Kidney epithelial cell (primary cell): ENCODE measurements at regions not wholly inside any gene's neighbourhood (a gene's known extent, or its start where the extent isn't known, plus 50 kb on each side); places are given as distances from the start of the nearest gene placed in this dataset.

Experiments
- DNase-seq: peaks from one replicate; pipeline ENCODE4 v3.0.0-alpha.2; 2010; ENCODE audit warnings: low read depth
- H3K27me3 ChIP-seq: 2 replicates; pipeline ENCODE4 v1.6.0; 2011; ENCODE audit warnings: low read length; ENCODE audit not compliant: control insufficient read depth, insufficient read depth
- H3K36me3 ChIP-seq: 2 replicates; pipeline ENCODE4 v1.5.1; 2011; ENCODE audit warnings: low read length; ENCODE audit not compliant: control insufficient read depth, insufficient read depth
- H3K4me3 ChIP-seq: 2 replicates; pipeline ENCODE4 v1.5.1; 2011; ENCODE audit warnings: low read depth, mild to moderate bottlenecking, control low read depth, low read length
- CTCF ChIP-seq: IDR thresholded peaks from 2 replicates; pipeline ENCODE4 v1.5.1; 2011; ENCODE audit warnings: mild to moderate bottlenecking, moderate library complexity, low read length, control low read depth, inconsistent platforms; ENCODE audit not compliant: insufficient read depth, poor library complexity, severe bottlenecking

GRCh38 chr3:29077356-29077755 lies 203.5 kb upstream of the RBMS3 start:
- Histone ChIP-seq H3K36me3 (no peaks in the 10 kb centered on the region), H3K4me3 (no peak overlapping the region), H3K27me3 (no peaks in the 10 kb centered on the region)
- DNase-seq, result no peak
- no peak for TF ChIP-seq CTCF

- H3K4me3 ChIP-seq, result no peak overlapping the region
- no peak for TF ChIP-seq CTCF
- no peaks in the 10 kb centered on the region for H3K27me3 ChIP-seq
- no peaks in the 10 kb centered on the region for H3K36me3 ChIP-seq
- no peak for DNase-seq
Observed at GRCh38 chr3:29079358-29079757, 201.5 kb upstream of the RBMS3 start.

GRCh38 chr3:29080967-29081366 lies 199.9 kb upstream of the RBMS3 start:
- DNase-seq, result no peak
- Histone ChIP-seq H3K4me3 (no peak overlapping the region), H3K36me3 (no peaks in the 10 kb centered on the region), H3K27me3 (no peaks in the 10 kb centered on the region)
- TF ChIP-seq CTCF, result no peak

- no peak for DNase-seq
- no peak overlapping the region for H3K4me3 ChIP-seq
- H3K27me3 ChIP-seq, result no peaks in the 10 kb centered on the region
- no peak for TF ChIP-seq CTCF
- no peaks in the 10 kb centered on the region for H3K36me3 ChIP-seq
Observed at GRCh38 chr3:29083081-29083480, 197.8 kb upstream of the RBMS3 start.

- DNase-seq, result no peak
- H3K36me3 ChIP-seq, result no peaks in the 10 kb centered on the region
- TF ChIP-seq CTCF, result no peak
- H3K4me3 ChIP-seq, result no peak overlapping the region
- H3K27me3 ChIP-seq, result no peaks in the 10 kb centered on the region
Observed at GRCh38 chr3:29083676-29084075, 197.2 kb upstream of the RBMS3 start.

- Histone ChIP-seq H3K27me3 (no peaks in the 10 kb centered on the region), H3K4me3 (no peak overlapping the region), H3K36me3 (no peaks in the 10 kb centered on the region)
- DNase-seq, result no peak
- no peak for TF ChIP-seq CTCF
Observed at GRCh38 chr3:29088579-29088978, 192.3 kb upstream of the RBMS3 start.
